GM21723 (cell line): ENCODE measurements at regions not wholly inside any gene's neighbourhood (a gene's known extent, or its start where the extent isn't known, plus 50 kb on each side); places are given as distances from the start of the nearest gene placed in this dataset.
"Not testable (repeated sequence)": the region's sequence is repeated elsewhere in the genome, so short reads cannot be mapped to it uniquely, and the experiment has no call there.

Source experiments
- ATAC-seq: cut with Tn5 transposase; IDR thresholded peaks from one replicate; pipeline ENCODE4 v1.9.1; 2021; ENCODE audit warnings: mild to moderate bottlenecking, moderate library complexity; ENCODE audit not compliant: unreplicated experiment

- ATAC-seq, result no peak
Measured at GRCh38 chr10:16231176-16231575, 205.6 kb upstream of the PTER start.

- no peak for ATAC-seq
Measured at GRCh38 chr10:16231734-16232435, 204.9 kb upstream of the PTER start.

GRCh38 chr10:16232441-16232840 is 204.4 kb upstream of the PTER start:
- no peak for ATAC-seq

GRCh38 chr10:16234916-16235315 is 201.9 kb upstream of the PTER start:
- ATAC-seq, result no peak

GRCh38 chr10:16242446-16242845 is 194.4 kb upstream of the PTER start:
- ATAC-seq, result no peak

GRCh38 chr10:16242859-16243613 is 193.8 kb upstream of the PTER start:
- no peak for ATAC-seq

GRCh38 chr10:16250136-16250535 is 186.7 kb upstream of the PTER start:
- not testable (repeated sequence) for ATAC-seq

GRCh38 chr10:16256336-16256735 is 180.5 kb upstream of the PTER start:
- ATAC-seq, result no peak

- no peak for ATAC-seq
Measured at GRCh38 chr10:16258291-16259040, 178.3 kb upstream of the PTER start.

- no peak for ATAC-seq
Measured at GRCh38 chr10:16259726-16260125, 177.1 kb upstream of the PTER start.

GRCh38 chr10:16260388-16260787 is 176.4 kb upstream of the PTER start:
- ATAC-seq, result no peak

- ATAC-seq, result no peak
Measured at GRCh38 chr10:16271571-16271970, 165.2 kb upstream of the PTER start.

- ATAC-seq, result no peak
Measured at GRCh38 chr10:16274911-16275310, 161.9 kb upstream of the PTER start.

- ATAC-seq, result no peak
Measured at GRCh38 chr10:16280595-16280994, 156.2 kb upstream of the PTER start.

- no peak for ATAC-seq
Measured at GRCh38 chr10:16292366-16292765, 144.4 kb upstream of the PTER start.

- ATAC-seq, result no peak
Measured at GRCh38 chr10:16297069-16297468, 139.7 kb upstream of the PTER start.

- ATAC-seq, result no peak
Measured at GRCh38 chr10:16297642-16298041, 139.2 kb upstream of the PTER start.

GRCh38 chr10:16304311-16304710 is 132.5 kb upstream of the PTER start:
- ATAC-seq, result no peak

GRCh38 chr10:16310440-16310839 is 126.4 kb upstream of the PTER start:
- no peak for ATAC-seq

- no peak for ATAC-seq
Measured at GRCh38 chr10:16314259-16314658, 122.6 kb upstream of the PTER start.

GRCh38 chr10:16316733-16317390 is 119.9 kb upstream of the PTER start:
- ATAC-seq, result no peak
